PC-9 (cell line): ENCODE measurements at regions not wholly inside any gene's neighbourhood (a gene's known extent, or its start where the extent isn't known, plus 50 kb on each side); places are given as distances from the start of the nearest gene placed in this dataset.

Experiments
- CTCF ChIP-seq: fragments of 200-600 bp; sonication (generic); conservative IDR thresholded peaks from 2 replicates; pipeline ENCODE4 v1.6.1; 2017; ENCODE audit warnings: mixed run types, antibody characterized with exemption, mild to moderate bottlenecking, moderate library complexity
- EZH2 ChIP-seq: fragments of 200-600 bp; sonication (generic); IDR thresholded peaks from 2 replicates; pipeline ENCODE4 v1.8.0; 2017; ENCODE audit warnings: antibody characterized with exemption, low read depth

GRCh38 chr4:126097155-126097799 is 782.5 kb downstream of the FAT4 start:
- TF ChIP-seq EZH2 = no peak
- TF ChIP-seq CTCF = no peak
